Gastroesophageal sphincter (tissue), 4 donors: ENCODE measurements at regions not wholly inside any gene's neighbourhood (a gene's known extent, or its start where the extent isn't known, plus 50 kb on each side); places are given as distances from the start of the nearest gene placed in this dataset.

Experiments
- ATAC-seq: fragments of 150-250 bp; one replicate; pipeline ENCODE4 v1.9.1; 2016; ENCODE audit warnings: mild to moderate bottlenecking, moderate library complexity
- H3K27ac ChIP-seq, 4 donors: fragments of 200-600 bp; sonication (generic) in 3 of 4; 1 replicate in 3 of 4; 2 replicates in 1 of 4; pipeline ENCODE4 v1.5.1; 2016 to 2019
- H3K27me3 ChIP-seq: fragments of 200-600 bp; sonication (generic); one replicate; pipeline ENCODE4 v1.5.1; 2019
- H3K36me3 ChIP-seq, 2 donors: fragments of 200-600 bp; sonication (generic); one replicate each; pipeline ENCODE4 v1.5.1; 2019; ENCODE audit warnings: control low read depth in 1 of 2
- H3K4me1 ChIP-seq, 3 donors: fragments of 200-600 bp; sonication (generic); 1 replicate in 2 of 3; 2 replicates in 1 of 3; pipeline ENCODE4 v1.5.1; 2016 to 2019; ENCODE audit warnings: control low read depth in 2 of 3
- H3K4me3 ChIP-seq, 2 donors: fragments of 200-600 bp; sonication (generic); one replicate each; pipeline ENCODE4 v1.5.1; 2019; ENCODE audit warnings: mild to moderate bottlenecking in 1 of 2, moderate library complexity in 1 of 2
- H3K9me3 ChIP-seq, 3 donors: fragments of 200-600 bp; sonication (generic); one replicate each; pipeline ENCODE4 v1.5.1; 2017 to 2019; ENCODE audit warnings: control low read depth in 2 of 3
- EP300 ChIP-seq: sonication (generic); formaldehyde crosslinking; IDR thresholded peaks from one replicate; pipeline ENCODE4 v1.6.1; 2017; ENCODE audit warnings: antibody characterized with exemption, mild to moderate bottlenecking
- POLR2A ChIP-seq, 2 donors: fragments of 450-650 bp; IDR thresholded peaks; one replicate each; pipeline ENCODE4 v1.6.1; 2017; ENCODE audit warnings: antibody characterized with exemption in 2 of 2, mild to moderate bottlenecking in 2 of 2, moderate library complexity in 1 of 2
- POLR2AphosphoS5 ChIP-seq: sonication (generic); formaldehyde crosslinking; IDR thresholded peaks from one replicate; pipeline ENCODE4 v1.6.1; 2017; ENCODE audit warnings: antibody characterized with exemption
- WGBS, 2 donors: methylation state at CpG; one replicate each; pipeline ENCODE4 v1.1.5; 2018; ENCODE audit warnings: low coverage in 1 of 2; 5-methylcytosine and 5-hydroxymethylcytosine counted together
- TF ChIP-seq, protein P1 (sequence below), 4 experiments: fragments of 200-600 bp in 2 of 4; fragments of 450-650 bp in 2 of 4; sonication (generic) in 1 of 4; IDR thresholded peaks; one replicate each; pipeline ENCODE4 v1.5.1; 2017 to 2019; ENCODE audit warnings: antibody characterized with exemption in 4 of 4, mild to moderate bottlenecking in 2 of 4, moderate library complexity in 2 of 4

GRCh38 chr4:79212311-79212710 lies 113.5 kb downstream of the NAA11 start:
- Histone ChIP-seq H3K9me3 (no peaks in the 10 kb centered on the region), H3K4me1 (peaks cover 0 to 11% (median 0%) of the 10 kb centered on the region in 3 donors), H3K27ac (no peak overlapping the region), H3K4me3 (no peak overlapping the region), H3K36me3 (no peaks in the 10 kb centered on the region), H3K27me3 (no peaks in the 10 kb centered on the region)
- no peak for TF ChIP-seq POLR2A (IDR thresholded peaks at IDR 0.05)
- TF ChIP-seq, protein P1, sequence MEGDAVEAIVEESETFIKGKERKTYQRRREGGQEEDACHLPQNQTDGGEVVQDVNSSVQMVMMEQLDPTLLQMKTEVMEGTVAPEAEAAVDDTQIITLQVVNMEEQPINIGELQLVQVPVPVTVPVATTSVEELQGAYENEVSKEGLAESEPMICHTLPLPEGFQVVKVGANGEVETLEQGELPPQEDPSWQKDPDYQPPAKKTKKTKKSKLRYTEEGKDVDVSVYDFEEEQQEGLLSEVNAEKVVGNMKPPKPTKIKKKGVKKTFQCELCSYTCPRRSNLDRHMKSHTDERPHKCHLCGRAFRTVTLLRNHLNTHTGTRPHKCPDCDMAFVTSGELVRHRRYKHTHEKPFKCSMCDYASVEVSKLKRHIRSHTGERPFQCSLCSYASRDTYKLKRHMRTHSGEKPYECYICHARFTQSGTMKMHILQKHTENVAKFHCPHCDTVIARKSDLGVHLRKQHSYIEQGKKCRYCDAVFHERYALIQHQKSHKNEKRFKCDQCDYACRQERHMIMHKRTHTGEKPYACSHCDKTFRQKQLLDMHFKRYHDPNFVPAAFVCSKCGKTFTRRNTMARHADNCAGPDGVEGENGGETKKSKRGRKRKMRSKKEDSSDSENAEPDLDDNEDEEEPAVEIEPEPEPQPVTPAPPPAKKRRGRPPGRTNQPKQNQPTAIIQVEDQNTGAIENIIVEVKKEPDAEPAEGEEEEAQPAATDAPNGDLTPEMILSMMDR (IDR thresholded peaks at IDR 0.05): no peak
- ATAC-seq: no peak
- WGBS, 2 donors: 86 to 91% methylated on average over 4 of the region's 4 CpGs

DNA sequence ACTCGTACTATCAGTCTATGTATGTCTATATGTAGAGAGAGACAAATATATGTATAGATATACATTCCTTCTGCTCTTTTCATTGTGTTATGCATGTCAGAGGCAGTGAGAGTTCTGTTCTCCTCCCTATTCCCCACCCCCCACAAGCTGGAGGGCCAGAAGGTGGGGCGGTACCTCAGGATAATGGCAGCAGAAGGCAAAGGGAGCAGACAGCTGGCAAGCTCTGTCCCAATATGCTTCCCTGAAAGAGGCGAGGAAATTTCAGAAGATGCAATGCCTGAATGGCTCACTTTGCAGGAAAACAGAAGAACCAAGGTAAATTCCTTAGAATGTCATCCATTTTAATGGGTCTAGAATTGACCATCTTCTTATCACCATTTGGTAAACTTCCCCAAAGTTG lies 114.4 kb downstream of the NAA11 start:
- Histone ChIP-seq H3K27me3 (no peaks in the 10 kb centered on the region), H3K9me3 (peaks cover 0 to 5% (median 0%) of the 10 kb centered on the region in 3 donors), H3K4me1 (peaks cover 0 to 11% (median 0%) of the 10 kb centered on the region in 3 donors), H3K36me3 (no peaks in the 10 kb centered on the region), H3K27ac (no peak overlapping the region), H3K4me3 (no peak overlapping the region)
- TF ChIP-seq, protein P1 (IDR thresholded peaks at IDR 0.05): no peak
- TF ChIP-seq POLR2AphosphoS5: no peak
- TF ChIP-seq EP300: no peak
- TF ChIP-seq POLR2A (IDR thresholded peaks at IDR 0.05): no peak
- 85 to 88% methylated on average over 2 of the region's 3 CpGs for WGBS, 2 donors
- no peak for ATAC-seq

DNA sequence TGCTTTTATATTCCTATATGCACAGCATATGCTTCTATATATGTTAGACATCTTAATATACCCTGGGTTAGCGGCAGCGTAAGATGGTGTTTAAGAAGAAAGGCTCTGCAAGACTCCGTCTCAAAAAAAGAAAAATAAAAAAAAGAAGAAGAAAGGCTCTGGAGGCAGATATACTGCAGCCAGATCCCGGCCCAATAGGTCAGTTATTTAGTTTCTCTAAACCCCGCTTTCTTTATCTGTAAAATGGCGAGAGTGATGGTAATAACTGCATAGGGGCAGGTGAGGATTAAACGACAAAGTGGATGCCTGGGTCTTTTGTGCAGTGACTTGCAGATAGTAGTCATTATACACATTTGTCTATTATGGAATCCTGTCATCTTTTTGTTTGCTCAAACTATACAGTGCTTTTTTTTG lies 115.2 kb downstream of the NAA11 start:
- ATAC-seq: no peak
- WGBS, 2 donors: 79 to 87% methylated on average over 7 of the region's 7 CpGs
- no peaks in the 10 kb centered on the region for H3K36me3 ChIP-seq

DNA sequence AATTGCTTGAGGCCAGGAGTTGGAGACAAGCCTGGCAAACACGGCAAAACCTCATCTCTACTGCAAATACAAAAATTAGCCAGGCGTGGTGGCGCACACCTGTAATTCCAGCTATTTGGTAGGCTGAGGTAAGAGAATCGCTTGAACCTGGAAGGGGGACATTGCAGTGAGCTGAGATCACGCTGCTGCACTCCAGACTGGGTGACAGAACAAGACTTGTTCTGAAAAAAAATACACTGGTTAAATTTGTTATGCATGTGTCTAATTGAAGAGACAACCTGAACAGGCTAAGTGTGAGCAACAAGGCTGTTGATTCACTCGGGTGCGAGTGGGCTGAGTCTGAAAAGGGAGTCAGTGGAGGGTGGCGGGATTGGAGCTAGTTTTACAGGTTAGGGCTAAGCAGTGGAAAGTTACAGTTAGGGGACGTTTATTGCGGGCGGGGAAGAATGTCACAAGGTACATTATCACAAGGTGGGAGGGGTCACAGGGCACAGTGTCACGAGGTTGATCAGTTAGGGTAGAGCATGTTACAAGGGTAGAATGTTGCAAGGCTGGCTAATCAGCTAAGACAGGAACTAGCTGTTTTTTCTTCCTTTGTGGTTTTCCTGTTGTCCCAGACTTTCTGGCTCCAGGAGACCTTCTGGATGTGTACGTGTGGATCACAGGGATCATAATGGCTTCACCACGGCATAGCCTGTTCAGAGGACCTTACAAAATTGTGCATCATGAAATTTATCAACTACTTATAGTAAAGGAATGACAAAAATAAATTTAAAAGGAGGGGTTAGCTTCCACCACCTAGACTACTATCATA lies 115.8 kb downstream of the NAA11 start:
- 80 to 91% methylated on average over 9 to 14 of the region's 14 CpGs for WGBS, 2 donors
- Histone ChIP-seq H3K36me3 (no peaks in the 10 kb centered on the region), H3K9me3 (peaks cover 0 to 14% (median 0%) of the 10 kb centered on the region in 3 donors), H3K4me1 (peaks cover 0 to 11% (median 0%) of the 10 kb centered on the region in 3 donors), H3K27me3 (no peaks in the 10 kb centered on the region), H3K27ac (no peak overlapping the region), H3K4me3 (no peak overlapping the region)
- no peak for ATAC-seq
- TF ChIP-seq POLR2A (IDR thresholded peaks at IDR 0.05) (no peak), EP300 (no peak), POLR2AphosphoS5 (no peak)
- TF ChIP-seq, protein P1 (IDR thresholded peaks at IDR 0.05): no peak

More for the DNA sequence above, 115.2 kb downstream of the NAA11 start:
- H3K27ac ChIP-seq: no peak overlapping the region
- TF ChIP-seq POLR2A (IDR thresholded peaks at IDR 0.05) (no peak), EP300 (no peak), POLR2AphosphoS5 (no peak)
- TF ChIP-seq, protein P1 (IDR thresholded peaks at IDR 0.05): no peak
- no peak overlapping the region for H3K4me3 ChIP-seq
- H3K27me3 ChIP-seq: no peaks in the 10 kb centered on the region
- peaks cover 0 to 11% (median 0%) of the 10 kb centered on the region in 3 donors for H3K4me1 ChIP-seq
- peaks cover 0 to 14% (median 0%) of the 10 kb centered on the region in 3 donors for H3K9me3 ChIP-seq

- no peak overlapping the region for H3K27ac ChIP-seq
- no peak for ATAC-seq
- H3K27me3 ChIP-seq: no peaks in the 10 kb centered on the region
- WGBS, 2 donors: 63 to 74% methylated on average over 2 to 3 of the region's 3 CpGs
- no peak overlapping the region for H3K4me3 ChIP-seq
- peaks cover 0 to 11% (median 0%) of the 10 kb centered on the region in 3 donors for H3K4me1 ChIP-seq
- H3K9me3 ChIP-seq: peaks cover 0 to 14% (median 0%) of the 10 kb centered on the region in 3 donors
- no peak for TF ChIP-seq POLR2AphosphoS5
- TF ChIP-seq POLR2A (IDR thresholded peaks at IDR 0.05): no peak
- TF ChIP-seq, protein P1 (IDR thresholded peaks at IDR 0.05): no peak
- no peak for TF ChIP-seq EP300
- H3K36me3 ChIP-seq: no peaks in the 10 kb centered on the region
These were observed 116.8 kb downstream of the NAA11 start for GRCh38 chr4:79209081-79209480.
